Cardiac muscle cell (in vitro differentiated cells and primary cell): ENCODE measurements at regions not wholly inside any gene's neighbourhood (a gene's known extent, or its start where the extent isn't known, plus 50 kb on each side); places are given as distances from the start of the nearest gene placed in this dataset.

Experiments
- DNase-seq, 2 donors: peaks; one replicate each; pipeline versions ENCODE4 v3.0.0 to v3.0.0-alpha.2; 2010 to 2017; ENCODE audit warnings: low read depth in 1 of 2, low spot score in 1 of 2
- H3K27ac ChIP-seq: fragments of 200-600 bp; sonication (generic); 2 replicates; pipeline ENCODE4 v1.5.1; 2016
- H3K27me3 ChIP-seq: fragments of 200-600 bp; sonication (generic); 2 replicates; pipeline ENCODE4 v1.6.0; 2016; ENCODE audit warnings: control low read depth
- H3K36me3 ChIP-seq: fragments of 200-600 bp; sonication (generic); 2 replicates; pipeline ENCODE4 v1.5.1; 2016; ENCODE audit warnings: control low read depth
- H3K4me1 ChIP-seq: fragments of 200-600 bp; sonication (generic); 2 replicates; pipeline ENCODE4 v1.8.1; 2017; ENCODE audit warnings: low read depth, mild to moderate bottlenecking, mixed run types
- H3K4me3 ChIP-seq: fragments of 200-600 bp; sonication (generic); 2 replicates; pipeline ENCODE4 v1.5.1; 2016; ENCODE audit warnings: mild to moderate bottlenecking
- H3K9me3 ChIP-seq: fragments of 200-600 bp; sonication (generic); 2 replicates; pipeline ENCODE4 v1.5.1; 2017; ENCODE audit warnings: low read depth, mild to moderate bottlenecking, control low read depth
- TF ChIP-seq, protein P1 (sequence below): IDR thresholded peaks from 2 replicates; pipeline ENCODE4 v1.5.1; 2012; ENCODE audit warnings: low read depth, mild to moderate bottlenecking, low read length

DNA sequence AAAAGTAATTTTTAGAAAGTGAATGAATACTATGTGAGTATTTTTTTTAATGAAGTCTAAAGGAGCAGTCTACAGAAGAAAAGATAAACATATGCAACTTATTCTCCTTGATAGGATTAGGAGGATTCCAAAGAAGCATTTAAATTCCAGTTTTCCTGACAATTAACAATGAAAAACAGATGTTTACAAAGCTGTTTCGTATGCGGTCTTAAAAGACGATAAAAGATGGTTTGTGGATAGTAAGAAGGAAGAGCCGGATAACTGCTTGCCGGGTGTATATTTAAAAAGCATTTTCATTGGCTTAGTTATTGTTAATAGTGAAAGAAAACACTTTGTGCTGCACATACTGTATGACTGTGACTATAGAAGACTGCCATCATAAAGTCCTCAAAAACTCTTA, 120.0 kb upstream of the C11orf58 start:
- Histone ChIP-seq H3K4me1 (no peaks in the 10 kb centered on the region), H3K4me3 (no peak overlapping the region), H3K27me3 (peaks cover 62% of the 10 kb centered on the region), H3K36me3 (no peaks in the 10 kb centered on the region), H3K9me3 (no peaks in the 10 kb centered on the region), H3K27ac (no peak overlapping the region)
- TF ChIP-seq, protein P1, sequence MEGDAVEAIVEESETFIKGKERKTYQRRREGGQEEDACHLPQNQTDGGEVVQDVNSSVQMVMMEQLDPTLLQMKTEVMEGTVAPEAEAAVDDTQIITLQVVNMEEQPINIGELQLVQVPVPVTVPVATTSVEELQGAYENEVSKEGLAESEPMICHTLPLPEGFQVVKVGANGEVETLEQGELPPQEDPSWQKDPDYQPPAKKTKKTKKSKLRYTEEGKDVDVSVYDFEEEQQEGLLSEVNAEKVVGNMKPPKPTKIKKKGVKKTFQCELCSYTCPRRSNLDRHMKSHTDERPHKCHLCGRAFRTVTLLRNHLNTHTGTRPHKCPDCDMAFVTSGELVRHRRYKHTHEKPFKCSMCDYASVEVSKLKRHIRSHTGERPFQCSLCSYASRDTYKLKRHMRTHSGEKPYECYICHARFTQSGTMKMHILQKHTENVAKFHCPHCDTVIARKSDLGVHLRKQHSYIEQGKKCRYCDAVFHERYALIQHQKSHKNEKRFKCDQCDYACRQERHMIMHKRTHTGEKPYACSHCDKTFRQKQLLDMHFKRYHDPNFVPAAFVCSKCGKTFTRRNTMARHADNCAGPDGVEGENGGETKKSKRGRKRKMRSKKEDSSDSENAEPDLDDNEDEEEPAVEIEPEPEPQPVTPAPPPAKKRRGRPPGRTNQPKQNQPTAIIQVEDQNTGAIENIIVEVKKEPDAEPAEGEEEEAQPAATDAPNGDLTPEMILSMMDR = no peak
- no peak for DNase-seq

DNA sequence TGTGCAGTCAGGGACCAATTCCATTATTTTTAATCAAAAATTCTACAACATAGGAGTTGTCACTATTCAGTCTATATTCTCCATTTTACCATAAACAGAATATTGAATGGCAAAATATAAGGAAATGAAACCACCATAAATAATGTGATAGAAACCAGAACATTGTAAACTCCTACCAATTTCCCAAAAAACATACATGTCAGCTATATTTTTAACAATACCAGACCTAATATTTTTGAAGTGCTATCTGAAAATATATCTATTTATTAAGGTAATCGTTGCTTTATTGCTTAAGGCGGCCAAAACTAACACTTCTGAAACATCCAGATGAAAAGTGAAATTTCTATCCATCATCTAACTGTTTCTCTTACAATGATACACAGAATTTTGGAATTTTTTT, 123.0 kb upstream of the C11orf58 start:
- H3K4me1 ChIP-seq = peaks cover 10% of the 10 kb centered on the region
- no peaks in the 10 kb centered on the region for H3K9me3 ChIP-seq
- no peak overlapping the region for H3K27ac ChIP-seq
- TF ChIP-seq, protein P1 = no peak
- H3K4me3 ChIP-seq = no peak overlapping the region
- peaks cover 92% of the 10 kb centered on the region for H3K27me3 ChIP-seq
- no peaks in the 10 kb centered on the region for H3K36me3 ChIP-seq
- no peak for DNase-seq

DNA sequence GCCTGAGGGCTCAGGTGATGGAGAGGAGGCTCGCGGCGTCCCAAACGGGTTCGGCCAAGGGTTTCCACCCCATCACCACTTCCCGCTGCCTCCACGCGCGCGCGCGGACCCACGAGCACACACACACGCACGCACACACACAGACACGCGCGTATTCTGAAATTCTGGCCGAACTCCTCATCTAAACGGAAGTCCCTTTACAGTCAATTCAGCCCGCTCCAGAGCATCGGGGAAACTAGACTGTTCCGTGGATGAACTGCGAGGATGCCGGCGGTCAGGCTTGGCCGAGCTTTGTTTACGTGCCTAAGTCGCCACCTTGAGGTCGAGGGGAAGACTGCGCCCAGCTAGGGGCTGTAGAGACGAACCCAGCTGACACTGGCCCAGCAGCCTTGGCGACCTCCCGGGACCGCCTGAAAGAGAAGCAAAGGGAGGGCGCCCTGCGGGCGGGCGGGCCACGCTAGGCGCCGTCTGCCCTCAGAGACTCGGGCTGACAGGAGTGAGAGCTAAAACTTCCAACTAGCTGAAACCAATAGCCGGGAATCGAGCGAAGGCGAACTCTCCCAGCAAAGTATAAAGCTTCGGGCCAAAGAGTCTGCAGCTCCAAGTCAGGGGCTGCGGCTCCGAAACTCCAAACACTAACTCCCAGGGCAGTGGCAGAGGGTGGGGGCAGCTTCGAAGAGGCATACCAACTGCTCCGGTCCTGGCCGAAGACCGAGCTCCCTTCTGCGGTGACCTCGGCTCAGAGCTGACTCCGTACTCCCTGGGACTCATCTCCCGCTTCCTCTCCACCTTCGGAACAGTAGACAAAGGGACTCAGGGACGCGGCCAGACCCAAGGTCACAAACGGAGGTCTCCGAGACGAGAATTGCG, 124.7 kb upstream of the C11orf58 start:
- H3K27me3 ChIP-seq = peaks cover 94% of the 10 kb centered on the region
- no peaks in the 10 kb centered on the region for H3K36me3 ChIP-seq
- H3K27ac ChIP-seq = no peak overlapping the region
- H3K9me3 ChIP-seq = no peaks in the 10 kb centered on the region
- TF ChIP-seq, protein P1 = peak; percentile 86
- peak overlapping the region; percentile 19 for H3K4me3 ChIP-seq
- peaks cover 10% of the 10 kb centered on the region for H3K4me1 ChIP-seq
- DNase-seq = peak; percentile 90 to 94

DNA sequence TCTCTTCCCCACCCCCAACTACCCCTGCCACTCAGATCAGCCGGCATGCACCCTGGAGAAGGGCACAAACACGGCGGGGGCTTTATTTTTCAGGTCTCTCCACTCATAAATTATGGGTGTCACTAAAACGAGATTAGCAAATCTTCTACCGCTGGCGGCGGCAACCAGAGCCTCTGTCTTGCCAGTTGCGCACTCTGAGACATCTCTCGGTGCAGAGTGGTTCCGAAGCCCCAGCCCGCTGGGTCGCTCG, 125.3 kb upstream of the C11orf58 start:
- Histone ChIP-seq H3K36me3 (no peaks in the 10 kb centered on the region), H3K4me3 (peak overlapping the region; percentile 19), H3K27me3 (peaks cover 94% of the 10 kb centered on the region), H3K9me3 (no peaks in the 10 kb centered on the region), H3K4me1 (peaks cover 10% of the 10 kb centered on the region), H3K27ac (no peak overlapping the region)
- TF ChIP-seq, protein P1 = no peak
- no peak for DNase-seq

DNA sequence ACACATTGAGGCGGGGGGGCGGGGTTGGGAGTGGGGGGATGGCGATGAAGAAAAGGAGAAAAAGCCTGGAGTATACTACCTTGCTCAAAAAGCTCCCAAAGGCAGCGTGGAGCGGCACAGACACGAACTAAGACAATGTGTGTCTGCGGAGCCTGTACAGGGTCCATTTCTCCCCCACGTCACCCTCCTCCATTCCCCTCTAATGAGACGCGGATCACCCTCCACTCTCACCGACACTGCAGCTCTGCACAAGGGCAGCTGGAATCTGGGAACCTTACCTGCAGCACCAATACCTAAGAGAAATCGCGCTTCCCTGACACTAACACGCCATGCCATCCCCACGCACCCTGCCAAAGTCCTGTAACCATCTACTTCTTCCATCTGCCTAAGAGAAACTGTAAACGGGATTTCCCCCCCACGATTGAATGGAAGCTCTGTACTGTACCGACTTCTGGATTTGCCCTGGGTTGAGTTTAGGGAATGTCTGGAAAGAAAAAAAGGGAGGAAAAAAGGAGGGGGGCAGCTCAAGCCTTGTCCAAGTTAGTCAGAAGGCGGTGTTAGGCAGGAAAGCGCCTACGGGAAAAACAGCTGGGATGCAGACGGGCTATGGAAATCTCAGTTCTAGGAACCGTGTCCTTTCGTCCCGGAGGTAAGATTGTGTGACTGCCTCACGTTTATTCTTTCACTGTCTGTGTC, 125.7 kb upstream of the C11orf58 start:
- TF ChIP-seq, protein P1 = no peak
- no peak overlapping the region for H3K27ac ChIP-seq
- peak overlapping the region; percentile 19 for H3K4me3 ChIP-seq
- peak in 1 of 2 donors; percentile 18 for DNase-seq
- H3K27me3 ChIP-seq = peaks cover 94% of the 10 kb centered on the region
- H3K9me3 ChIP-seq = no peaks in the 10 kb centered on the region
- H3K36me3 ChIP-seq = no peaks in the 10 kb centered on the region
- peaks cover 10% of the 10 kb centered on the region for H3K4me1 ChIP-seq
